GM12878 (cell line): ENCODE measurements at regions not wholly inside any gene's neighbourhood (a gene's known extent, or its start where the extent isn't known, plus 50 kb on each side); places are given as distances from the start of the nearest gene placed in this dataset.

Source experiments
- BCL3 ChIP-seq: IDR thresholded peaks from 2 replicates; pipeline ENCODE4 v1.6.1; 2011; ENCODE audit warnings: borderline replicate concordance, low read depth, mild to moderate bottlenecking, moderate library complexity, low read length; ENCODE audit not compliant: insufficient read depth, poor library complexity, severe bottlenecking
- BRCA1 ChIP-seq: IDR thresholded peaks from 2 replicates; pipeline ENCODE4 v1.6.1; 2011; ENCODE audit warnings: low read depth, low read length, improper control_type of control experiment
- CTCF ChIP-seq, 3 experiments: IDR thresholded peaks in 2 of 3; conservative IDR thresholded peaks in 1 of 3; 2 replicates each; pipeline ENCODE4 v1.5.1; 2011; ENCODE audit warnings: low read depth in 3 of 3, low read length in 3 of 3, mild to moderate bottlenecking in 3 of 3, control low read depth in 2 of 3, moderate library complexity in 2 of 3, inconsistent platforms in 1 of 3, mixed read lengths in 1 of 3; ENCODE audit not compliant: control insufficient read depth in 2 of 3, insufficient read depth in 1 of 3; ENCODE audit errors: extremely low read depth in 1 of 3
- EP300 ChIP-seq, 2 experiments: fragments of 150-350 bp in 1 of 2; IDR thresholded peaks; 2 replicates each; pipeline ENCODE4 v1.6.1; 2011 to 2012; ENCODE audit warnings: low read depth in 2 of 2, low read length in 2 of 2, borderline replicate concordance in 1 of 2, improper control_type of control experiment in 1 of 2, inconsistent platforms in 1 of 2; ENCODE audit not compliant: control insufficient read depth in 1 of 2
- EZH2 ChIP-seq: IDR thresholded peaks from 2 replicates; pipeline ENCODE4 v1.6.1; 2012; ENCODE audit warnings: low read depth, mild to moderate bottlenecking, control low read depth, inconsistent platforms, low read length, borderline replicate concordance; ENCODE audit not compliant: control insufficient read depth
- HCFC1 ChIP-seq: fragments of 150-350 bp; IDR thresholded peaks from 2 replicates; pipeline ENCODE4 v1.6.1; 2014; ENCODE audit warnings: low read length
- NFYB ChIP-seq: IDR thresholded peaks from 2 replicates; pipeline ENCODE4 v1.6.1; 2011; ENCODE audit warnings: low read depth, mild to moderate bottlenecking, low read length, improper control_type of control experiment, moderate library complexity; ENCODE audit not compliant: insufficient read depth
- PAX5 ChIP-seq: IDR thresholded peaks from 2 replicates; pipeline ENCODE4 v1.6.1; 2011; ENCODE audit warnings: low read depth, low read length, borderline replicate concordance
- POLR2AphosphoS5 ChIP-seq: IDR thresholded peaks from 2 replicates; pipeline ENCODE4 v1.6.1; 2011; ENCODE audit warnings: mild to moderate bottlenecking, low read length, inconsistent platforms
- RAD51 ChIP-seq: fragments of 450-650 bp; IDR thresholded peaks from 2 replicates; pipeline ENCODE4 v1.6.1; 2016; ENCODE audit warnings: moderate library complexity, mild to moderate bottlenecking, inconsistent platforms
- REST ChIP-seq: IDR thresholded peaks from 2 replicates; pipeline ENCODE4 v1.6.1; 2012; ENCODE audit warnings: mild to moderate bottlenecking, low read depth, low read length
- YY1 ChIP-seq: IDR thresholded peaks from 2 replicates; pipeline ENCODE4 v1.6.1; 2011; ENCODE audit warnings: low read depth, mild to moderate bottlenecking, low read length
- ZNF274 ChIP-seq: IDR thresholded peaks from one replicate; pipeline ENCODE4 v1.8.0; 2011; ENCODE audit not compliant: insufficient read length, insufficient read depth

GRCh38 chr12:89260841-89261637, 91.3 kb downstream of the DUSP6 start:
- TF ChIP-seq ZNF274, result no peak
- no peak for TF ChIP-seq CTCF (IDR thresholded peaks at IDR 0.05 in 2 of 3, conservative IDR thresholded peaks at IDR 0.05 in 1 of 3; ENCODE audit: control insufficient read depth in 2 of 3, extremely low read depth in 1 of 3, insufficient read depth in 1 of 3, low read depth in 3 of 3, low read length in 3 of 3)
- no peak for TF ChIP-seq BCL3
- no peak for TF ChIP-seq NFYB
- no peak for TF ChIP-seq HCFC1
- TF ChIP-seq REST, result no peak
- TF ChIP-seq EP300 (IDR thresholded peaks at IDR 0.05; ENCODE audit: borderline replicate concordance in 1 of 2, control insufficient read depth in 1 of 2, low read depth in 2 of 2, low read length in 2 of 2), result no peak
- no peak for TF ChIP-seq BRCA1
- no peak for TF ChIP-seq YY1
- no peak for TF ChIP-seq EZH2
- no peak for TF ChIP-seq RAD51
- no peak for TF ChIP-seq POLR2AphosphoS5
- TF ChIP-seq PAX5, result no peak
